Esophagus squamous epithelium (tissue), 4 donors: ENCODE measurements at regions not wholly inside any gene's neighbourhood (a gene's known extent, or its start where the extent isn't known, plus 50 kb on each side); places are given as distances from the start of the nearest gene placed in this dataset.

Experiments
- POLR2A ChIP-seq, 4 donors: fragments of 450-650 bp; IDR thresholded peaks; one replicate each; pipeline ENCODE4 v1.6.1; 2017; ENCODE audit warnings: antibody characterized with exemption in 4 of 4, mild to moderate bottlenecking in 4 of 4, moderate library complexity in 3 of 4
- TF ChIP-seq, protein P1 (sequence below), 6 experiments: fragments of 450-650 bp in 4 of 6; fragments of 200-600 bp in 2 of 6; sonication (generic) in 2 of 6; IDR thresholded peaks; one replicate each; pipeline ENCODE4 v1.5.1; 2016 to 2019; ENCODE audit warnings: antibody characterized with exemption in 6 of 6, mild to moderate bottlenecking in 4 of 6, moderate library complexity in 4 of 6

DNA sequence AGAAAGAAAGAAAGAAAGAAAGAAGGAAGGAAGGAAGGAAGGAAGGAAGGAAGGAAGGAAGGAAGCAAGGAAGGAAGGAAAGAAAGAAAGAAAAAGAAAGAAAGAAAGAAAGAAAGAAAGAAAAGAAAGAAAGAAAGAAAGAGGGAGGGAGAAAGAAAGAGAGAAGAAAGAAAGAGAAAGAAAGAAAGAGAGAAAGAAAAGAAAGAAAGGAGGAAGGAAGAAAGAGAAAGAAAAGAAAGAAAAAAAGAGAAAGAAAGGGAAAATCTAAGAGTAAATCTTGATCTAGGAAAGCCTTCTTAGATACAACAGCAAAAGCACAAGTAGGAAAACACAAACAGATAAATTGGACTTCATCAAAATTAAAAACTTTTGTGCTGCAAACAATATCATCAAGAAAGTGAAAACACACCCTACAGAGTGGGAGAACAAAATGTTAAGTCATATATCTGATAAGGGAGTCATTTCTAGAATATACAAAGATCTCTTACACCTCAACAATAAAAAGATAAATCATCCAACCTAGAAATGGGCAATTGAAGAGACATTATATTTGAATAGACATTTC, 116.8 kb upstream of the FGF3 start:
- TF ChIP-seq, protein P1, sequence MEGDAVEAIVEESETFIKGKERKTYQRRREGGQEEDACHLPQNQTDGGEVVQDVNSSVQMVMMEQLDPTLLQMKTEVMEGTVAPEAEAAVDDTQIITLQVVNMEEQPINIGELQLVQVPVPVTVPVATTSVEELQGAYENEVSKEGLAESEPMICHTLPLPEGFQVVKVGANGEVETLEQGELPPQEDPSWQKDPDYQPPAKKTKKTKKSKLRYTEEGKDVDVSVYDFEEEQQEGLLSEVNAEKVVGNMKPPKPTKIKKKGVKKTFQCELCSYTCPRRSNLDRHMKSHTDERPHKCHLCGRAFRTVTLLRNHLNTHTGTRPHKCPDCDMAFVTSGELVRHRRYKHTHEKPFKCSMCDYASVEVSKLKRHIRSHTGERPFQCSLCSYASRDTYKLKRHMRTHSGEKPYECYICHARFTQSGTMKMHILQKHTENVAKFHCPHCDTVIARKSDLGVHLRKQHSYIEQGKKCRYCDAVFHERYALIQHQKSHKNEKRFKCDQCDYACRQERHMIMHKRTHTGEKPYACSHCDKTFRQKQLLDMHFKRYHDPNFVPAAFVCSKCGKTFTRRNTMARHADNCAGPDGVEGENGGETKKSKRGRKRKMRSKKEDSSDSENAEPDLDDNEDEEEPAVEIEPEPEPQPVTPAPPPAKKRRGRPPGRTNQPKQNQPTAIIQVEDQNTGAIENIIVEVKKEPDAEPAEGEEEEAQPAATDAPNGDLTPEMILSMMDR (IDR thresholded peaks at IDR 0.05), result no peak
- TF ChIP-seq POLR2A (IDR thresholded peaks at IDR 0.05), result no peak
